Smooth muscle cell (in vitro differentiated cells): ENCODE measurements at regions not wholly inside any gene's neighbourhood (a gene's known extent, or its start where the extent isn't known, plus 50 kb on each side); places are given as distances from the start of the nearest gene placed in this dataset.

Source experiments
- DNase-seq: peaks from one replicate; lab custom pipeline; 2025; ENCODE audit not compliant: unreplicated experiment; lab: John Stamatoyannopoulos, UW
- H2AFZ ChIP-seq: fragments of 200-600 bp; sonication (generic); 2 replicates; pipeline ENCODE4 v1.6.0; 2016; ENCODE audit warnings: antibody characterized with exemption, low read depth, mild to moderate bottlenecking
- H3F3A ChIP-seq: fragments of 200-600 bp; sonication (generic); 2 replicates; pipeline ENCODE4 v1.6.0; 2017; ENCODE audit warnings: antibody characterized with exemption, low read depth
- H3K27ac ChIP-seq: fragments of 200-600 bp; sonication (generic); 2 replicates; pipeline ENCODE4 v1.5.1; 2016; ENCODE audit warnings: low read depth, mild to moderate bottlenecking
- H3K27me3 ChIP-seq: fragments of 200-600 bp; sonication (generic); 2 replicates; pipeline ENCODE4 v1.6.1; 2016; ENCODE audit warnings: low read depth, mild to moderate bottlenecking
- H3K36me3 ChIP-seq: fragments of 200-600 bp; sonication (generic); 2 replicates; pipeline ENCODE4 v1.5.1; 2016; ENCODE audit warnings: low read depth
- H3K4me1 ChIP-seq: fragments of 200-600 bp; sonication (generic); 2 replicates; pipeline ENCODE4 v1.5.1; 2016; ENCODE audit warnings: low read depth
- H3K4me2 ChIP-seq: fragments of 200-600 bp; sonication (generic); 2 replicates; pipeline ENCODE4 v1.6.0; 2016; ENCODE audit warnings: mild to moderate bottlenecking
- H3K4me3 ChIP-seq: fragments of 200-600 bp; sonication (generic); 2 replicates; pipeline ENCODE4 v1.5.1; 2016; ENCODE audit warnings: mild to moderate bottlenecking
- H3K79me2 ChIP-seq: fragments of 200-600 bp; sonication (generic); 2 replicates; pipeline ENCODE4 v1.6.0; 2016; ENCODE audit warnings: low read depth, mild to moderate bottlenecking
- H3K9ac ChIP-seq: fragments of 200-600 bp; sonication (generic); 2 replicates; pipeline ENCODE4 v1.6.0; 2016; ENCODE audit warnings: low read depth
- H3K9me3 ChIP-seq: fragments of 200-600 bp; sonication (generic); replicated peaks from 2 replicates; pipeline ENCODE4 v1.5.1; 2016; ENCODE audit warnings: low read depth
- H4K20me1 ChIP-seq: fragments of 200-600 bp; sonication (generic); 2 replicates; pipeline ENCODE4 v1.6.0; 2016; ENCODE audit warnings: low read depth
- WGBS: methylation state at CpG from one replicate; pipeline ENCODE4 v1.1.7; 2016; ENCODE audit warnings: low lambda C conversion rate; 5-methylcytosine and 5-hydroxymethylcytosine counted together
- TF ChIP-seq, protein P1 (sequence below): fragments of 200-600 bp; sonication (generic); IDR thresholded peaks from 2 replicates; pipeline ENCODE4 v1.5.1; 2017; ENCODE audit warnings: borderline replicate concordance, mild to moderate bottlenecking, antibody characterized with exemption; ENCODE audit not compliant: insufficient read depth, poor library complexity, severe bottlenecking

DNA sequence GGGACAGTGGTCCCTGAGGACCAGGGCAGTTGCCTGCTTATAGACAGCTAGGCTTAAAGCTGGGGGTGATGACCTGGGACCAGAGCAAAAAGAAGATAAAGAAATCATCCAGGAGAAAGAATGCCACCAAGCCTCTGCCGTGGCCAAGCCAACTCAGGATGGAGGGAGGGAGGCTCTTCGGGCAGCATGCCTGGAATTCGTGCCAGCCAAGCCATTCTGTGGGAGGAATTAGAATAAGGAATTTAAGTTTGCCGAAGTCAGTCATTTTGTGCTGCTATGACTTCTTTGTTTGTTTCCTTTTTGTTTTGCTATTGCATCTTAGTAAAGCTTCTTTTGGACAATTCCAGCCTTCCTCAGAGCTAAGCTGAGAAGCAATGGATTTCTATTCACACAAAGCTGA, 124.1 kb downstream of the EN1 start:
- Histone ChIP-seq H3K4me2 (no peak overlapping the region), H3K4me3 (no peak overlapping the region), H3F3A (no peaks in the 10 kb centered on the region), H3K4me1 (no peaks in the 10 kb centered on the region), H4K20me1 (no peaks in the 10 kb centered on the region), H3K27ac (no peak overlapping the region), H3K9ac (no peak overlapping the region), H3K9me3 (peaks cover 5% of the 10 kb centered on the region), H3K36me3 (no peaks in the 10 kb centered on the region), H2AFZ (no peak overlapping the region), H3K27me3 (no peaks in the 10 kb centered on the region), H3K79me2 (no peaks in the 10 kb centered on the region)
- WGBS: 61% methylated on average over 4 of the region's 4 CpGs
- DNase-seq: no peak
- TF ChIP-seq, protein P1, sequence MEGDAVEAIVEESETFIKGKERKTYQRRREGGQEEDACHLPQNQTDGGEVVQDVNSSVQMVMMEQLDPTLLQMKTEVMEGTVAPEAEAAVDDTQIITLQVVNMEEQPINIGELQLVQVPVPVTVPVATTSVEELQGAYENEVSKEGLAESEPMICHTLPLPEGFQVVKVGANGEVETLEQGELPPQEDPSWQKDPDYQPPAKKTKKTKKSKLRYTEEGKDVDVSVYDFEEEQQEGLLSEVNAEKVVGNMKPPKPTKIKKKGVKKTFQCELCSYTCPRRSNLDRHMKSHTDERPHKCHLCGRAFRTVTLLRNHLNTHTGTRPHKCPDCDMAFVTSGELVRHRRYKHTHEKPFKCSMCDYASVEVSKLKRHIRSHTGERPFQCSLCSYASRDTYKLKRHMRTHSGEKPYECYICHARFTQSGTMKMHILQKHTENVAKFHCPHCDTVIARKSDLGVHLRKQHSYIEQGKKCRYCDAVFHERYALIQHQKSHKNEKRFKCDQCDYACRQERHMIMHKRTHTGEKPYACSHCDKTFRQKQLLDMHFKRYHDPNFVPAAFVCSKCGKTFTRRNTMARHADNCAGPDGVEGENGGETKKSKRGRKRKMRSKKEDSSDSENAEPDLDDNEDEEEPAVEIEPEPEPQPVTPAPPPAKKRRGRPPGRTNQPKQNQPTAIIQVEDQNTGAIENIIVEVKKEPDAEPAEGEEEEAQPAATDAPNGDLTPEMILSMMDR: no peak

DNA sequence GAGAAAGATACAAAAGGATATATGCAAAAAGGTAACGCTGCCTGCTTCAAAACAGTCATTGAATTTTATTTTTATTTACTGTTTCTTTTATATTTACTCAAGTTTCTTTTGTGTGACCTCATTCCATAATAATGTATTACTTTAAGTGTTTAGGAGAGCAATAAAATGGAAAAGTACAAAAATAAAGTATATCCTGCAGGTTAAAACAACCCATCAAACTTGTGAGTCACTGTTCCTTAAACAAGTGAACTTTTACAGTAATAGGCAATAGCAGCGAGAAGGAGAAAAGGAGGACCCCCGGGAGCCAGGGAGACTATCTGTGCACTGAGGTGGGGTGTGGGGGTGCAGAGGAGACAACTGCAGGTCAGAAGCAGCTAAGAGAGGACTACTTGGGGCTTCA, 124.5 kb downstream of the EN1 start:
- Histone ChIP-seq H3F3A (no peaks in the 10 kb centered on the region), H3K4me2 (no peak overlapping the region), H3K36me3 (no peaks in the 10 kb centered on the region), H3K9me3 (peaks cover 3% of the 10 kb centered on the region), H3K79me2 (no peaks in the 10 kb centered on the region), H3K4me3 (no peak overlapping the region), H3K9ac (no peak overlapping the region), H4K20me1 (no peaks in the 10 kb centered on the region), H3K4me1 (no peaks in the 10 kb centered on the region), H3K27me3 (no peaks in the 10 kb centered on the region), H2AFZ (no peak overlapping the region), H3K27ac (no peak overlapping the region)
- TF ChIP-seq, protein P1: no peak
- WGBS: 95% methylated on average over 3 of the region's 3 CpGs
- no peak for DNase-seq

DNA sequence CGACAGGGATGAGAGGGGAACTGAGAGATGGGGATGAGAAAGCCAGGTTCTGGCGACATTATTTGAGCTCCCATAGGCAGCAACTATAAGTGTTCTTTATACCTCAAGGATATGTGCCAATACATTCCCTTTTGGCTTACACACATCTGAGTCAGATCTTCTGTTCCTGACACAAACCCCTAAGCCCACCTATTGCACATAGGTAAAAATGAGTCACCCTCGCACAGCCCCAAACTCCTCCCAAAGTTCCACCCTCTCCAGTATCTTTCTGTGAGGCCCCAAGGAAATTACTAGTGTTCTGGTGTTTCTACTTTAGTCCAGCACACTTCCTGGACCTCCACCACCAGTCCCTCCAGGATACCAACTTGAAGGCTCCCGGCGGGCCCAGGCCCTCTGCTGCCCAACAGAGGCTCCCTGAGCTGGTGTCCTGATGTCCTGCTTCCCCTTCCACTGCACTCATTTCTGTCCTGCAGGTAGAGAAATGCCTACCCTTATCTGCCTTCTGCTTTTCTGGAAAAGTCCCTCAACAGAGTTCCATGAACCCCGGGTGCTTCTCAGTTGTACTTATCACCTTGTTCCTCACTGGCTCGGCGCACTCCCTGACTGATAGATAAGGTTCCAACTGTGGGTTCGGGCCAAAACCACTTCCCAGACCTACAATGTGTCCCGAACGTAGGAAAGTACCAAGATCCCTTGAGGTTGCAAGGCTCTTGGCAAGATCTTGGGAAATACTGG, 125.5 kb downstream of the EN1 start:
- TF ChIP-seq, protein P1: no peak
- WGBS: 87% methylated on average over 11 of the region's 11 CpGs
- DNase-seq: no peak
- no peak overlapping the region for H2AFZ ChIP-seq
- H3K36me3 ChIP-seq: no peaks in the 10 kb centered on the region
- H3K4me2 ChIP-seq: no peak overlapping the region
- H3K4me3 ChIP-seq: no peak overlapping the region
- no peaks in the 10 kb centered on the region for H3K79me2 ChIP-seq
- no peak overlapping the region for H3K27ac ChIP-seq
- no peaks in the 10 kb centered on the region for H3K9me3 ChIP-seq
- H4K20me1 ChIP-seq: no peaks in the 10 kb centered on the region
- H3K9ac ChIP-seq: no peak overlapping the region
- no peaks in the 10 kb centered on the region for H3K4me1 ChIP-seq
- no peaks in the 10 kb centered on the region for H3K27me3 ChIP-seq
- H3F3A ChIP-seq: no peaks in the 10 kb centered on the region

DNA sequence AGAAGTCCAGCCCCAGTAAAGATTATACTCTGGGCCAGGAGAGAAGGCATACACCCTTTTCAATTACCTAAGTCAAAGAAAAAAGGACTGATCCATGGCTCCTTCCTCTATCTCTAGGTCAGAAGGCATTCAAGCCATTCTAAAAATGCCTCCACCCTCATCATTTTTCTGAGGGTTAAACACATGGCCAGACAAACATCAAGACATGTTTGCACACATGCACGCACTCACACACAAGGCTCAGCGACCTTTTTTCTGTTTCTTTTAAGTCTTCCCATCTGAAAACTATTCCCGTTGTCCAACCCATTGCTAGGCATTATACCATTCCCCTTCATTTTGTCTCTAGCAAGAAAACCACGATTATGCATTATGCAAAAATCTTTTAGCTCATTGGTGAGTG, 126.6 kb downstream of the EN1 start:
- H3K36me3 ChIP-seq: no peaks in the 10 kb centered on the region
- no peaks in the 10 kb centered on the region for H3F3A ChIP-seq
- TF ChIP-seq, protein P1: no peak
- H3K79me2 ChIP-seq: no peaks in the 10 kb centered on the region
- H3K4me3 ChIP-seq: no peak overlapping the region
- H3K4me2 ChIP-seq: peak overlapping the region; percentile 30
- H3K9me3 ChIP-seq: no peaks in the 10 kb centered on the region
- 79% methylated on average over 4 of the region's 4 CpGs for whole genome bisulfite sequencing
- no peaks in the 10 kb centered on the region for H3K27me3 ChIP-seq
- H4K20me1 ChIP-seq: no peaks in the 10 kb centered on the region
- H2AFZ ChIP-seq: no peak overlapping the region
- no peak overlapping the region for H3K9ac ChIP-seq
- DNase-seq: no peak
- no peaks in the 10 kb centered on the region for H3K4me1 ChIP-seq
- H3K27ac ChIP-seq: no peak overlapping the region
